ENCODE measurements at regions not wholly inside any gene's neighbourhood (a gene's known extent, or its start where the extent isn't known, plus 50 kb on each side); places are given as distances from the start of the nearest gene placed in this dataset.

DNA sequence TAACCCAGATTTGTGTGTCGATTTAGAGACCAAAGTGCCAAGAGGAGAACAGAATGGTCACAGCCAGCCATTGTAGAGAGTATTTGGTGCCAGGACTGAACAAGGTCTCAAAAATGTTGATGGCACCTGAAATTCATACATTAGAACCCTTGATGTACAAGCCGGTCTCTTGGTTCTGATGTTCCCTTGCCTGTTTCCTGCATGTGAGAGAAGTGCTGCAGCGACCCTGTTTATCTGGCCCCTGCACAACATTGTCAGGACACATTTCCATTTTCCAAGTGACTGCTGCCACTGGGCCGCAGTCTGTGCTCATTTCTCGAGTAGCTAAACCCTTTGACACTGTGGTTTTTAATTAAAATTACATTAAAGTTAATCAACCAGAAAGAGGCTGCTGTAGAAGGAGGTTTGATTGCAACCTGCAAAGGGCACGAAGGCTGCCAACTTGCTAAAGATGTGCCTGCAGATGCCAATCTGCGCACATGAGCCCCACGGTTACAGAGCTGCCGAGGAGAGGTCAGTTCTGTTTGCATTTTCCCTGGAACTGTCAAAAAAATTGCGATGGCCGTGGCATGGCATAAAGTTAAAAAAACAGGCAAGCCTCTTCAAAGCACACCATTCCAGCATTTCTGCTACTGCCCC lies 136.4 kb upstream of the CMC1 start:
- DNase-seq, result no peak

DNA sequence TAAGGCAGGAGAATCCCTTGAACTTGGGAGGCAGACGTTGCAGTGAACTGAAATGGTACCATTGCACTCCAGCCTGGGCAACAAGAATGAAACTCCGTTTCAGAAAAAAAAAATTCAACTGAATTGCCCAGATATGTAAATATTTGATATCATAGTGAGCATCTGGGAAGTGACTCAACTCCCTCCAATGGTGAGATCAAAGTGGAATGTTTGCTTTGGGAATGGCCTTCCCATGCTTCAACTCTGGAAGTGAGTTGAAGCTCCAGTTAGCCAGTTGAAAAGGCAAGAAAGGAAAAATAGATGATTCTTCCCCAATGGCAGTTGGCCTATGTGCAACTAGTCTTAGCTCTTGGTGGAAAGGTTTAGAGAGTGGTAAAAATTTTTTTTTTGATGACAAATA lies 131.6 kb upstream of the CMC1 start:
- no peak for DNase-seq

DNA sequence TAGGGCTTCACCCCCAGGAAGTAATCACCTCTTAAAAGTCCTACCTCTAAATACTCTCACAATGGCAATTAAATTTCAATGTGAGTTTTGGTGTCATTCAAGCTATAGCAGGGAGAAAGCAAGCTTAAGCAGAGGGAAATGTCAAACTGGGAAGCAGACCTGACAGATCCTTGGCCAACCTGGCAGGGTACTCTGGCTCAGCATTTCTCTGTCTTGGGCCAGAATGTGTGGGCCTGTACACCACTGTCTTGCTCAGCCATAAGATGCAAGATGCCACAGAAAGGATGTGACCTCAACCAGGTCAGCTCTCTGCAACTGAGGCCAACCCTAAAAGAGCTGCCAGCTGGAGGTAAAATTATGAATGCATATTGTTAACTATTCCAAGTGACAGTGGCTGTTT lies 130.6 kb upstream of the CMC1 start:
- DNase-seq, result no peak

DNA sequence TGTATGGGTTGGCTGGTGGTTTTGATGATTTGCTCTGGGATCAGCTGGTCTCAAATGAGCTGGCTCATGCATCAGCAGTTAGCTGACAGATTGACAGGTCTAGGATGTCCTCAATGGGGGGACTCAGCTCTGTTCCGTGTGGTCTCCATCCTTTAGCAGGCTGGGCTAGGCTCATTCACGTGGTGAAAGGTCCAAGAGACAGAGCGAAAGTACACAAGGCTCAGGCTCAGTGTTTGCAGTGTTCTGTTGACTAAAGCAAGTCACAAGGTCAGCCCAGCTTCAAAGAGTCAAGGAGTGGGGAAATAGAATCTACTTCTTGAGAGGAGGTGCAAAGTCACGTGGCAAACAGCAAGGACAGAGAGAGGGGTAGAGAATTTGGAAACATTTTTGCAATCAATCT lies 126.5 kb upstream of the CMC1 start:
- DNase-seq, result no peak

DNA sequence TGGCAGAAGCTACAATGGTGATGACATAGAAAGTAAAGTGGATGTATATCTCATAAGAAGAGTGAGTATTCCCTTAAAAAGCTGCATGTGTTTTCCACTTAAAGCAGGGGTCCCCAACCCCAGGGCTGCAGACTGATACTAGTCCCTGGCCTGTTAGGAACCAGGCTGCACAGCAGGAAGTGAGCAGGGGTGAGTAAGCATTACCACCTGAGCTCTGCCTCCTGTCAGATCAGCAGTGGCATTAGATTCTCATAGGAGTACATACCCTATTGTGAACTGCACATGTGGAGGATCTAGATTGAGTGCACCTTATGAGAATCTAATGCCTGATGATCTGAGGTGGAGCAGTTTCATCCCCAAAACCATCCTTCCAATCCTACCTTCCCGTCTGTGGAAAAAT lies 126.1 kb upstream of the CMC1 start:
- DNase-seq, result no peak

DNA sequence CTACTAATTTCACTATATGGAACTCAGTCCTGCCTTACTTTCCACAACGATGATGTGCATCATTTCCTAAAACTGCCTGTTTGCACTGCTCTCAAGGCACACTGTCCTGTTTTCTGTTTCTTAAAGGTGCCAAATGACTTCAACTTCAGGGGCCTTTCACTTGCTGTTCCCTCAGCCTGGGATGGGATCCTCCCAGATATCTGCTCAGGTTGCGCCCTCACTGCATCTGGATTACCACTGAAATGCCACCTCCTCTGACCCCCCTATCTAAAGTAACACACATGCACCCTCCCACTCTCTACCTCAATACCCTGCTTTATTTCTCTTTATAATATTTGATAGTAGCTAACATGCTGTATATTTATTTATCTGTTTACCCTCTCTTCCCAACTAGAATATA lies 123.8 kb upstream of the CMC1 start:
- no peak for DNase-seq

DNA sequence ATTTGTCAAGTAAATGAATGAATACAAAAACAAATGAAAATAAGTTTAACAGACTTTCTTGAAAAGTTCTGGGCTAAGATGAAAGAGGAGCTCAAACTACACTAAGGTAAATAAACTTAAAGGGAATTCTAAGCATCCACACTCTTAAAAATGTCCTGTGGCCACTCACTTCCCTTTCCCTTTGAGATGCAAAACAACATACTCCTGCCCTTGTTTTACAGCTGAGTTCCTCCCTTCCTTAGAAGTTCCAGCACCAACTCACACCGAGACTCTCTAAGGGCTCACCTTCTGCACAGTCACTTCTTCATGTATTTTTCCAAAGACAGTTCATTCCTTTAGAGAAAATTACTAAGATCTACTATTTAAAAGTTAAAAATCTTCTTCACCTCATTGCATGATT lies 123.3 kb upstream of the CMC1 start:
- DNase-seq, result no peak

DNA sequence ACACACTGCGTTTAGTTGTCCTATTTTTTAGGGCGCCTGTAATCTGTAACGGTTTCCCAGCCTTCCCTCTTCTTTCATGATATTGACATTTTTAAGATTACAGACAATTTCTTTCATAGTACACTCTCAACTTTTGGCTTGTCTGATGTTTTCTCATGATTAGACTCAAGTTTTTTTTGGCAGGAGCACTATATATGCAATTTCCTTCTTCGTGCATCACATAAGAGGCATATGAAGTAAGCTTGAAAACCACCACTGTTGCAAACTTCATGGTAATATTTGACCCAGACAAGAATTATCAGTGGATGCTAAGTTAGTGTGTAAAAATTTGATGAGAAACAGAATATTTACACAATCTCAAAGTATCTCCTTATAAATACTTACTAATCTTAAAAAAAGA lies 119.2 kb upstream of the CMC1 start:
- no peak for DNase-seq

DNA sequence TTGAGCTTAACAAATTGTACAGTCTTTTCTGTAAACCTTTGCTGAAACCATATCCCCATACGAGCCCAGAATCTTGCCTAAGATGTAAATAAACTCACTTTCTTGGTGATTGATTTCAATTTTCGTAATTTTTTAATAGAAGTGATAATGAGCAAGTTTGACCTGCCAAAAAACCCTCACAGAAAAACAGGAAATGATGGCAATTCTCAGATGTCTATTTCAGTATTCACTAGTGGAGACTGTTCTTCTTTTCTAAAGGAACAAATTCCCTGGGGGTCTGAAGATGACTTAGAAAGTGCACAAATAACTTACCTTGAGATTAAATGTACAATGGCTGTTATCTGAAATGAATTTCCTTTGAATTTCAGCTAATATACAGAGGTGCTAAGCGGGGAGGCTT lies 116.5 kb upstream of the CMC1 start:
- no peak for DNase-seq

DNA sequence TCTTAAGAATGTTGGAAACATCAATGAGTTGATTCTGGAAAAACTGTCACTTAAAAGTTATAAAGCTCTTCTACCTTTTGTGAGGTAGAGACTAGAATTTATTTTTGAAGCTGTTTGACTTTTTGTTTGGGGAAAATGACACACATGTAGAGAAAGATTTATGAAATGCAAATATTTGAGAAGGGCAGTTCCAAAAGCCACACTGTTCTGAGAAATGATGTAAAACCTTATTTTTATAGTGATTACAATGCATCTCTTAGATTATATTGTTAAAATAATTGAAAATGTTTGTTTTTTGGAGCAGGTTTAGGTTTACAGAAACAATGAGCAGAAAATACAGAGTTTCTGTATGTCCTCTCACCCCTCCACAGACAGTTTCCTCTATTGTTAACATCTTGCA lies 116.1 kb upstream of the CMC1 start:
- DNase-seq, result no peak

DNA sequence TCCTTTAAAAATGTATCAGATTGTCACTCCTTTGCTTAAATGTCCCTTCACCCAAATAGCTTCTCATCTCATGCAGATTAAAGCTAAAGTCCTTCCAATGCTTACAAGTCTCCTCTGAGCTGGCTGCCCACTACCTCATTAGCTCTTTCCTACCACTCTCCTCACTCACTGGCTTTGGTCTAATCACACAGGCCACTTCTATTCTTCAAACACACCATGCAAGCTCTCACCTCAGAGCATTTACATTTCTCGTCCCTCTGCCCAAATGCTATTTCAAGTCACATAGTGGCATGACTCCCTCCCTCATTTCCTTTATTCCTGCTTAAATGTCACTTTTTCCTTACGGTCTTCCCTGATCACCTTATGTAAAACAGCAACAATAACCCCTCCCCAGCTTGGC lies 110.6 kb upstream of the CMC1 start:
- no peak for DNase-seq

DNA sequence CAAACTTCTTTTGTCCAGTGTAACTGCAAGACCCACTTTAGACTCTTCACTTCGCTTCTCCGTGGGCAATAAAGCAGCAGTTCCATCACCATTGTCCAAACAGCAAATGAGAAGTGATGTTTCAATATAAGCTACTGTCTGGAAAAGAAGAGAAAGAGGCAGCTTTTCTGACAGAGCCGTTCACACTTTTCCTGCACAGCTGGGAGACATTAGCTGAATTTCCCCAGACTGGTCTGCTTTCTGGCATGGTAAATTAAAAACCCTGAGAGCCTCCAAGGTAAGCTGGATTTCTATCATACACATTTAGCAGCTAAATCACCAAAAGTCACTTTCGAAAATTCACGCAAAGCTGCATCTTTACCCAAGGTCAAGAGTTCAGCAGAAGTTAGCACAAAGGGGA lies 108.5 kb upstream of the CMC1 start:
- DNase-seq, result peak; percentile 13

DNA sequence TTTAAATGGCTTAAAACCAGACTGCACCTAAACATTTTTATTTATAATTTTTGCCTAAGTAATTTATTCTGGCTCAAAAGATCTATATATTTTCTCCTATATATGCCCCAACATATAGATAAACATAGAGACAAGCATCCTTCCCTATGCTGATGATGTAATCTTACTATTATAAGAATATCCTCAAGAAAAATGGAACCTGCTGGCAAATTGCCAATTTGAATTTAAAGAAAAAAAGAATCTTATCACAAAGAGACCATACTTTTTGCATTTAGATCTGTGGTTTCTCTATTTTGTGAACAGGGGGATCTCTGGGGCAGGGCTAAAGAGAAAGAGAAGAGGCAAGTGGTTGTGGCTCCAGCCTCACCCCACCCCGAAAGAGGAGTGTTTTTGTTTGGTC lies 107.2 kb upstream of the CMC1 start:
- DNase-seq, result no peak

DNA sequence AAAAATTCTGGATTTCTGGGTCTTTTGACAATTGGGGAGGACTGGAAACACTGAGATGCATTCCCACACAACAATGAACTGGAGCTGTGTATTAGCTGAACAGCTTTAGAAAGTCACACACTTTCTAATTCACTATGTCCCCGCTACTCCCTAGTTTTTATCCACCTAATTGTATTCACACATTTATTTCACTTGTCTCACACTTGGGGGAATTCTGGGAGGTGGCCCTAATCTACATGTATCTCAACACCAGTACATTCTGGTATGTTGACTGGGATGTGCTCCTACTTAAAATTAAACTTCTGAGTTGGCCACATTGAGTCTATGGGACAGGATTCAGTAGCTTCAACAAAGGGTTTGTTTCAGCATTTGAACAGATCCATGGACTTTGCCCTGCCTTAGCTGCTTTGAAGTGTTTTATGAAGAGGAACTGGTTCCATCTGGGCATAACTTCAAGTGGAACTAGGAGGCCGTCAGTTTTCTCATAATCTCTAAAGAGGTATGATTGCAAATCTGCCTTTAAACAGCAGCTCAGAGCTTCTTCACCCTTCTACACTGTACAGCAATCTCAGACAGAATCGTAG lies 106.5 kb upstream of the CMC1 start:
- no peak for DNase-seq

DNA sequence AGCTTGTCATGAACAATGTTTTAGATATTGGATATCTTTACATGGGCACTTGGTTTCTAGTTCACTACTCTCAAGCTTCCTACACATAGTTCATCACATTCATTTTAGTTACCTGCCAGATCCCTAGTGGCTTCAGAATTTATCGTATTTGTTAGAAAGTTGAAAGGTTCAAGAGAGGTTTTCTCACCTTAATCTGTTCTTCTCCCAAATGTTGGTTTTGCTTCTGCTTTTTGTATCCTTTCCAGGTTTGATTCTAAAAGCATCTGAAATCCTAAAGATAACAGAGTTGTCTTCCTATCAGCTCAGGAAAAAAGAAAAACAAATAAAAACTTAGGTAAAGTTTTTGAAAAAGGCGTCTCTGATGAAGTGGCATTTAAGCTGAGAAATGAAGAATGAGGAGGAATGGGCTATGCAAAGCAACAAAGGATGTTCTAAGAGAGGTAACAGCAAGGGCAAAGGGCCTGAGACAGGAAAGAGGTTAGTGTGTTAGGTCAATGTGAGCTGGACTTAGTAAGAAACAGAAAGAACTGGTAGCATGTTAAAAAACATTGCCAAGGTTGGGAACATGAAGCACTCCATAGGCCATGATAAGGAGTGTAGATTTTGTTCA lies 104.7 kb upstream of the CMC1 start:
- no peak for DNase-seq

DNA sequence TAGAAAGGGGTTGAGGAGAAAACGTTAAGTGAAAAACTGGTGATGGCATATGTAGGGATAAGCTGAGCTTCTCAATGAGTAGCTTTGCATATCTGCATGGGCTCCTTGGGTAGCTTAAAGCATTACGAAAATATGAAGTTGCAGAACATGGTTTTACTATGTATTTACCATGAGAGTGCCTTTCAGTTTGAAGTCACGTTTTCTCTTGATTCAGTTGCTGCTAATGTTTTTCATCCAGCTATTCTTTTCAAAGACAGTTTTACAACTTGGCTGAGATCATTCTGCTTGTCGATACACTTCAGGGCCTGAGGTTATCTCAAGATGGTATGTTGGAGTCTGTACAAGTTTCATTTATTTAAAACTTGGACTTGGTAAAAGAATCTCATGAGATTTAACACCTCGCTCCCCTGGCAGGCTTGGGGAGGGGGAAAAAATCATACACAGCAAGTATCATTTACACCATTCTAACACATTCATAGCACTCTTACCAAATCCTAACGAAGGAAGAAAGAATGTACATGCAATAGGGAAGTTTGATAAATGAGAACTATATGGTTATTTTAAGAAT lies 103.3 kb upstream of the CMC1 start:
- no peak for DNase-seq

DNA sequence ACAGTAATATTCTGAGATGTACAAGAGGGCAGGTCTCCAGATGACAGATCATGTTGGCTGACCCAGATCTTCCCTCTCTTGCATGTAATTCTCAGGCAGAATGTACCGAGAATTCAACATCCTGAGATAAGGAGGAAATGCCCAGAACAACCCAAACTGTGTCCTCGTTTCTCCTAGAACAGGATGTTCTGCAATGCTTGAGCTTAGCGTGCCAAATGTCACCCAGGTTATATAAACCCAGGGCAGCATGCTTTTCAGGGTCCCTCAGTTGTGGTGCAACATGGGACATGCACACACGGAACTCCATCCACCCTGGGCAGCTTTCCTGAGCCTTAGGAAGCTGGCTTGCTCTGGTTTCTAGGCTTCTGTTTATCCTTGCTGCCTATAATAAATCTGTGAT lies 102.1 kb upstream of the CMC1 start:
- no peak for DNase-seq

DNA sequence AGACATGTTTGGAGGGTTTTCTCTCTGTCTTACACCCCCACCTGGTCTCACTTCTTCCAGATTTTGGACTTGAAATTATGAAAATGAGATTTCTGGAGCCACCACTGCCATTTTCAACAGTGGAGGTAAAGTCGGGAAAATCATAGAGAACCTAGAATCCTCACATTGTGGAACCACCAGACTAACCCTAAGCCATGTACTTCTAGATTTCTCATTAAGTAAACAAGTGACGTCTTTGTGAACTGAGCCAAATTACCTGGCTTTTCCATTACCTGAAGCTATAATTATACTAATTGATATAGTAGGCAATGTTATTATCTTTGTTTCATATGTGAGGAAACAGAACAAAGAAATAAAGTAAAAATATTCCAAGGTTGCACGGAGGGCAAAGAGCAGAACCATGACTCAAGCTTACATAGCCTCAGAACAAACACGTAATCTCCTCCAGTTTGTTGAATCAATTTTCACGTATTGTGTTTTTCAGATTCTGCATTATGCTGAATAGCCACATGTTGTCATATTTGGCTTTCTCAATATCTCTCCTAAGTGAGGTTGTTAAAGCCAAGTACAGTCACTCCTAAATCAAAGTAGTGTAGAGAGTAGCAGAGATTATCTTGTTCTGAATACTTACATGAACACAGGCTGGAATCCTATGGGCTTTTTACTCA lies 101.3 kb upstream of the CMC1 start:
- DNase-seq, result no peak

DNA sequence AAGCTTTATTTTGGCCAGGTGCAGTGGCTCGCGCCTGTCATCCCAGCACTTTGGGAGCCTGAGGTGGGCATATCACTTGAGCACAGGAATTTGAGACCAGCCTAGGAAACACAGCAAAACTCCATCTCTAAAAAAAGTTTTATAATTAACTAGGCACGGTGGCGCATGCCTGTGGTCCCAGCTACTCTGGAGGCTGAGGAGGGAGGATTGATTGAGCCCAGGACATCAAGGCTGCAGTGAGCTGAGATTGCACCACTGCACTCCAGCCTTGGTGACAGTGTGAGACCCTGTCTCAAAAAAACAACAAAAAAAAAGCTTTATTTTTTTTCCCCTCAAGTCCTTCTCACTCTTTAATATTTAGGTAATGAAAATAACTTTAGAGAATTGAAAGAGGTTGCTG lies 100.8 kb upstream of the CMC1 start:
- DNase-seq, result no peak

DNA sequence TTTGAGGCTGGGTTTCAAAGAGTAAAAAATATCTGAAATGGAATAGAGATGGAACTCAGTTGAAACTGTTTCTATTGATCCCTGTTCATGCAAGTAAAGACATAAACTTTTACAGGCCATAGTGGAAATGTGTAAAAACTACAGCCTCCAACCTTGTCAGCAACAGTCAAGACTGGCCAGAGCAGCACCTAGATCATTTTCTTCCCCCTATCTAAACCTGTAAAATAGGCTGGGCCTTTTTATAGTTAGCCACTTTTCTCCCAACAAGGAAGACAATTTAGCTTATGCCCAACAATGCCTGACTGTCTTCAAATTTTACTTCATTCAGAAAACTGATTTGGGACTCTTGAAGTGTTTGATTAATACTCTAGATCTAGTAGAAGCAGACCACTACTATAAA lies 91.5 kb upstream of the CMC1 start:
- DNase-seq, result no peak

DNA sequence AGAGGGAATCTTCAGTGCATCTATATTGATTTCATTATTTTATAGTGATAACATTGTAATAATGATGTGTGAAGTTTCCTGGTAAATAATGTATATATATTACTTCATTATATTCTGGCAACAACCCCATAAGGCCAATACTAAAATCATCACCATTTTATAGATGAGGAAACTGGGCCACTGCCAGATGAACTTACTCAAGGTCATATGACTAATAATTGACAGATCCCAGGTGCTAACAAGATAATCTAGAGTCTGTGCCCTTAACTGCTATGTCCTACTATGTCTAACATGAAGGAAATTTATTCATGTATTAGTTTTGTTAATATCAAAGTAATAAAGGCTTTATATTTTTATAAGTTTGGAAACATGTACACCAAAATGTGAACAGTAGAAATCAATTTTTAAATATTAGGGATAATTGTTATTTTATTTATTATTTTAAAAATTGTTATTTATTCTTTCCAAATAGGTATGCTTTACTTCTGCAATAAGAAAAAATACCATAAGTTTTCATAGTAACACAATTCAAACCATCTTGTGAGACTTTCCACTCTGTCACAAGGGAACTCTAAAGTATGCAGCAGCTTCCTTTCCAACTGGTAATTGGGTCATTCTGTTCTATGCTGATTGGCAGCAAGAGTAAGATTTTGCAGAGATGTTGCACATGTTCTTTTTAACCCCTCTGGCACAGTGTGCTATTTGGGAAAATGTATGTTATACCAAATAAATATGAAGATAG lies 90.8 kb upstream of the CMC1 start:
- DNase-seq, result peak; percentile 71

DNA sequence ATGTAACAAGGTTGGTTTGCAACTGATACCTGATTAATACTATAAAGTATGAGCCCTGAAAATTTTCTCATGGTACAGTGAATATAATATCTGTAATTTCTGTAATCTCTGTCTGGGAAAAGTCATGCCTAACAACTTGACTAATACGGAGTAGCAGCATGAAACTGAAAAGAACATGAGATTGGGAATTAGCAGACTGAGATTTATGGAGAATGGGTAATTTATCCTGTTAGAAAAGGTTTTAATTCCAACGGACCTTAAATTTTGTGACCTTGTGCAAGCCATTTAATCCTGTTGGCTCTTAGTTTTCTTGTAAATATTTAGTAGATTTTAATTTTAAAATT lies 90.2 kb upstream of the CMC1 start:
- no peak for DNase-seq

DNA sequence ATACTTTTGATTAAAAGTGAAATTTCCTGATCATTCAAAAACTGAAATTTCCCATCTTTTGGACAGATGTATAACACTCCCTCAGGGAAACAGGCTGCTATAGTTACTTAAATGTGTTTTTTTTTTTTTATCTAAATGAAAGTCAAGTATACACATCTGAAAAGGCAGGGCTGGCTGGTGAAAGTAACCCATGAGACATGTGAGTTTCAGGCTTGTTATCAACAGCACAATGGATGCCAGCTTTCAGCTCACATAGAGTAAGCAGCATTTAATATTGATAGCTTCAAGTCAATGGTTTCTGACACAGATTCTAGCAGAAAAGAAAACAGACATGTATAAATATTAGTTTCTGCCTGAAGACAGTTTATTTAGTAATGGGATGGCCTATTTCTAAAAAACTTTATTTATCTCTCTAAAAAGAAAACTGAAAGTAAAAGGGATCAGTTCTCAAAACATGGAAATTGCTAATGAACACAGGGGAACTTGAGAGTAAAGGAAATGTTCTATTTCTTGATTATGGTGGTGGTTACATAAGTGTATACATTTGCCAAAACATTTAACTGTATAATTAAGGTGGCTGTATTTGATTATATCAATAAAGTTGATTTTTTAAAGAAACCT lies 89.7 kb upstream of the CMC1 start:
- peak; percentile 25 for DNase-seq

Measured in hindlimb muscle (tissue), 1 donor.